Bronchial epithelial cell (primary cell): ENCODE measurements at regions not wholly inside any gene's neighbourhood (a gene's known extent, or its start where the extent isn't known, plus 50 kb on each side); places are given as distances from the start of the nearest gene placed in this dataset.

Experiments used
- DNase-seq: peaks from one replicate; pipeline ENCODE4 v3.0.0-alpha.2; 2010; ENCODE audit warnings: low read depth
- FAIRE-seq: peaks from 2 replicates; lab custom pipeline; 2011; peaks lifted over from hg19 to GRCh38; lab: Jason Lieb, UNC
- H3K27me3 ChIP-seq: 2 replicates; pipeline ENCODE4 v1.5.1; 2011; ENCODE audit warnings: low read length; ENCODE audit not compliant: control insufficient read depth, insufficient read depth
- H3K36me3 ChIP-seq: 2 replicates; pipeline ENCODE4 v1.5.1; 2011; ENCODE audit warnings: low read length; ENCODE audit not compliant: control insufficient read depth, insufficient read depth
- H3K4me3 ChIP-seq: 2 replicates; pipeline ENCODE4 v1.5.1; 2011; ENCODE audit warnings: mild to moderate bottlenecking, low read depth, low read length, control low read depth
- CTCF ChIP-seq: IDR thresholded peaks from 2 replicates; pipeline ENCODE4 v1.5.1; 2011; ENCODE audit warnings: mild to moderate bottlenecking, moderate library complexity, low read length, control low read depth, inconsistent platforms; ENCODE audit not compliant: insufficient read depth, severe bottlenecking

DNA sequence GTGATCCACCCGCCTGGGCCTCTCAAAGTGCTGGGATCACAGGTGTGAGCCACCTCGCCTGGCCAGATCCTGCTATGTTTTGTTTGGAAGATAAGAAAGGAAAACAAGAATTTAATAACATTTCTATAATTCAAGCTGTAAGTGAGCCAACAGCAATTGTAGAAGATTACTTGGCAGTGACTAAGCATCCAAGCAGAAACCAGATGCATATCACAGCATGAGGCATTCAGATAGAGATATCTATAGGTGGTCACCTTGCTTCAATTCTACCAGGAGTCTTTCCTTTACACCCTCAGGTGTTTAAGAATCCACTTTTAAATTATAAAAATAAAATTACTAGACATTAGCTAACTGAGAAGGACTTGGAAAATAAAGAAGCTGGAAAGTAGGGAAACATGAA lies 83.9 kb upstream of the ATF7IP start:
- TF ChIP-seq CTCF = no peak
- FAIRE-seq (no peak), DNase-seq (no peak)
- Histone ChIP-seq H3K4me3 (no peak overlapping the region), H3K36me3 (no peaks in the 10 kb centered on the region), H3K27me3 (no peaks in the 10 kb centered on the region)

GRCh38 chr12:14283489-14284144 lies 81.9 kb upstream of the ATF7IP start:
- no peak for TF ChIP-seq CTCF

DNA sequence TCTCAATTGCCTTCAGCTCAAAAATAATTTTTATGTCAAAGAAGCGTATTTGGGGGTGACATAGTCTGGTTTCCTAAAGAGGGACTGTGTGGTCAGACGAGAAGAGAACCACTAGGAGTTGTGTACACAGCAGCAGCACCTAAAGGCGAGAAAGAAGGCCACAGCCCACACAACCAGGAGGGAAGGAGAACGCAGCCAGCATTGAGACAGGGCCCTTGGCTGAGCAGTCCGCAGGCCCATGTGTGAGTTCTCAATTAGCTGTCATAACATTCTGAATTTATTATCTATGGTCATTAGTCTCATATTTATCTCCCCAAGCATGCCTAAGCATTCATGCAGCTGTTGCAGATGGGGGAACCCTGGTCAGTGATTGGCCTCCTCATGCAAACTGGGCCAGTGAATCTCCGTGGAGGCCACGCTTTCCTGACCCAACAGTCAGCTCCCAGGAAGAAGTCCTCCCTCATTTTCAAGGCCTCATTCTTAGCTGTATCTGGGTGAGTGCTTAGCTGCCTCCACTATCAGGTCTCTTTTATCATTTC lies 81.2 kb upstream of the ATF7IP start:
- FAIRE-seq (no peak), DNase-seq (no peak)
- no peaks in the 10 kb centered on the region for H3K36me3 ChIP-seq
- no peaks in the 10 kb centered on the region for H3K27me3 ChIP-seq
- no peak overlapping the region for H3K4me3 ChIP-seq
- no peak for TF ChIP-seq CTCF

More at GRCh38 chr12:14283489-14284144, 81.9 kb upstream of the ATF7IP start:
- no peak for DNase-seq
- no peak for FAIRE-seq
- H3K4me3 ChIP-seq = no peak overlapping the region
- no peaks in the 10 kb centered on the region for H3K27me3 ChIP-seq
- no peaks in the 10 kb centered on the region for H3K36me3 ChIP-seq

GRCh38 chr12:14289601-14290000 lies 75.9 kb upstream of the ATF7IP start:
- no peak for TF ChIP-seq CTCF
- H3K36me3 ChIP-seq = no peaks in the 10 kb centered on the region
- DNase-seq (no peak), FAIRE-seq (no peak)
- H3K4me3 ChIP-seq = no peak overlapping the region
- no peaks in the 10 kb centered on the region for H3K27me3 ChIP-seq

DNA sequence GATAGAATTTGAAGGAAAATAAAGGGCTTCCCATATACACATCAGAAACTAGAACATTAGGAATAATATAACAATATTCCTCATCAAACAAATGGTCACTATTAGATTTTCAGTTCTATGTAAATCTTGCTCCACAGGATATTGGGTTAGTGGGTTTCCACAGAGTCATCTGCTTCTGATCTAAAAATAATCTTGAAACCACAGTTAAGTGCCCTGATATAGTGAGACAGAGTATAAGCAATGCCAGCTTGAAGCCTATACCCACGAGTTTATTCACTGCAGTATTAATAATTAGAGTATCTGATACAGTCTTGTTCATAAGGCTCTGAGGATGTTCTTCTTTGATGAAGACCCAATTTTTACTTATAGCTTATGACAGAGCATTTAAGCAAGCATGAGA lies 74.5 kb upstream of the ATF7IP start:
- Histone ChIP-seq H3K4me3 (no peak overlapping the region), H3K36me3 (no peaks in the 10 kb centered on the region), H3K27me3 (no peaks in the 10 kb centered on the region)
- FAIRE-seq = no peak
- DNase-seq = no peak
- TF ChIP-seq CTCF = no peak
